ENCODE measurements at regions not wholly inside any gene's neighbourhood (a gene's known extent, or its start where the extent isn't known, plus 50 kb on each side); places are given as distances from the start of the nearest gene placed in this dataset.

DNA sequence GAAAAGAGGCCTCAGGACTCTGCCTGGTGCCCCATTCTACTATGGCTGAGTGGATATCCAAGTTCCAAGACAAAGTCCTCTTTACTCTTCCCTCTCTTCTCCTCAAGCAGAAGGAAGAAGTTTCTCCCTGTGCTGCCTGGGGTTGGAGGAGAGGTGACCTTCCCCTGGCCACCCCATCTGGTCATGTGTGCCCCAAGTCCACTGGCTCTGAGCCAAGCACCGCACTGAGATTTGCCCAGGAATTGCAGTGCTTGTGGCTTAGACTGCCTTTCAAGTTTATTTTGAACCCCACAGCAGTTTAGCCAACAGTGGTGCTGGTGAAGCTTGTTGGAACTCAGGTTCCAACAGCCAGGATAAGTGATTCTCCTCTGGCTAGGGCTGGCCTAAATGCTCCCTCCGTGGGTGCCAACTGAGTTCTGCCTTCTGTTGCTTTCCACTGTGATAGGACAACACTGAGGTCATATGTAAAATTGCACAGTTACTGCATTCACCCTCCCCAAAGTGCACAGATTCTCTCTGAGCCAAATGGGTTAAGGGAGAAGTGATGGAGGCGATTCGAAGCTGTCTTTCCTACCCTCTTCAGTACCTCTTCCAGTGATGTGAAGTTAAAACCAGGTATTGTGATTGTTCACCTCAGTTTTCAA, 69.9 kb downstream of the TMCO5A start:
- TF ChIP-seq POLR2A (IDR thresholded peaks at IDR 0.05), result no peak
- TF ChIP-seq, protein P1, sequence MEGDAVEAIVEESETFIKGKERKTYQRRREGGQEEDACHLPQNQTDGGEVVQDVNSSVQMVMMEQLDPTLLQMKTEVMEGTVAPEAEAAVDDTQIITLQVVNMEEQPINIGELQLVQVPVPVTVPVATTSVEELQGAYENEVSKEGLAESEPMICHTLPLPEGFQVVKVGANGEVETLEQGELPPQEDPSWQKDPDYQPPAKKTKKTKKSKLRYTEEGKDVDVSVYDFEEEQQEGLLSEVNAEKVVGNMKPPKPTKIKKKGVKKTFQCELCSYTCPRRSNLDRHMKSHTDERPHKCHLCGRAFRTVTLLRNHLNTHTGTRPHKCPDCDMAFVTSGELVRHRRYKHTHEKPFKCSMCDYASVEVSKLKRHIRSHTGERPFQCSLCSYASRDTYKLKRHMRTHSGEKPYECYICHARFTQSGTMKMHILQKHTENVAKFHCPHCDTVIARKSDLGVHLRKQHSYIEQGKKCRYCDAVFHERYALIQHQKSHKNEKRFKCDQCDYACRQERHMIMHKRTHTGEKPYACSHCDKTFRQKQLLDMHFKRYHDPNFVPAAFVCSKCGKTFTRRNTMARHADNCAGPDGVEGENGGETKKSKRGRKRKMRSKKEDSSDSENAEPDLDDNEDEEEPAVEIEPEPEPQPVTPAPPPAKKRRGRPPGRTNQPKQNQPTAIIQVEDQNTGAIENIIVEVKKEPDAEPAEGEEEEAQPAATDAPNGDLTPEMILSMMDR (IDR thresholded peaks at IDR 0.05), result no peak

Measured in breast epithelium (tissue), 3 donors.